ENCODE measurements at regions not wholly inside any gene's neighbourhood (a gene's known extent, or its start where the extent isn't known, plus 50 kb on each side); places are given as distances from the start of the nearest gene placed in this dataset.

DNA sequence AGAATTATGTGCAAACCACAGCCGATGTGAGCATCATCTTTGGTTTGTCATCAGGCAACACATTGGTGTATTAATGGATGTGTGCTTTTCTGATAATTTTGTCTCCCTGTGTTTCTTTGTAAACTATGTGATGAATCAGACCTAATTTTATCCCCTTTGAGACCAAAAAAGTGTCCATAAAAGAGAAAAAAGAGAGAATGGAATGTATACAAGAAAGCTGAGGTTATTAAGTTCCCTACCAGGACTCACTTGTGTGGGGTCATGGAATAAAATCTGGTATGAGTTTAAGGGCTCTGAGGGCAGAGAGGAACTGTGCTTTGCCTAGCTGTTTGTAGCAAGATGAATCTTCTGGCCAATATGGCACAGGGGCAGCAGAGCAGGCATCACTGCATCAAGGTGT lies 239.5 kb upstream of the HAND2 start:
- TF ChIP-seq, protein P1, sequence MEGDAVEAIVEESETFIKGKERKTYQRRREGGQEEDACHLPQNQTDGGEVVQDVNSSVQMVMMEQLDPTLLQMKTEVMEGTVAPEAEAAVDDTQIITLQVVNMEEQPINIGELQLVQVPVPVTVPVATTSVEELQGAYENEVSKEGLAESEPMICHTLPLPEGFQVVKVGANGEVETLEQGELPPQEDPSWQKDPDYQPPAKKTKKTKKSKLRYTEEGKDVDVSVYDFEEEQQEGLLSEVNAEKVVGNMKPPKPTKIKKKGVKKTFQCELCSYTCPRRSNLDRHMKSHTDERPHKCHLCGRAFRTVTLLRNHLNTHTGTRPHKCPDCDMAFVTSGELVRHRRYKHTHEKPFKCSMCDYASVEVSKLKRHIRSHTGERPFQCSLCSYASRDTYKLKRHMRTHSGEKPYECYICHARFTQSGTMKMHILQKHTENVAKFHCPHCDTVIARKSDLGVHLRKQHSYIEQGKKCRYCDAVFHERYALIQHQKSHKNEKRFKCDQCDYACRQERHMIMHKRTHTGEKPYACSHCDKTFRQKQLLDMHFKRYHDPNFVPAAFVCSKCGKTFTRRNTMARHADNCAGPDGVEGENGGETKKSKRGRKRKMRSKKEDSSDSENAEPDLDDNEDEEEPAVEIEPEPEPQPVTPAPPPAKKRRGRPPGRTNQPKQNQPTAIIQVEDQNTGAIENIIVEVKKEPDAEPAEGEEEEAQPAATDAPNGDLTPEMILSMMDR (IDR thresholded peaks at IDR 0.05): no peak
- TF ChIP-seq EP300 (IDR thresholded peaks at IDR 0.05): no peak
- TF ChIP-seq POLR2A (IDR thresholded peaks at IDR 0.05): no peak
- TF ChIP-seq POLR2AphosphoS5 (IDR thresholded peaks at IDR 0.05): no peak
- Histone ChIP-seq H3K27ac (no peak overlapping the region), H3K36me3 (no peaks in the 10 kb centered on the region), H3K27me3 (no peaks in the 10 kb centered on the region), H3K4me1 (no peaks in the 10 kb centered on the region), H3K9me3 (no peaks in the 10 kb centered on the region), H3K4me3 (no peak overlapping the region)
- WGBS, 2 donors: 89 to 95% methylated on average over 1 of the region's 1 CpG
- no peak for DNase-seq
- intact Hi-C loops (cut with DNase I): no loop called here

DNA sequence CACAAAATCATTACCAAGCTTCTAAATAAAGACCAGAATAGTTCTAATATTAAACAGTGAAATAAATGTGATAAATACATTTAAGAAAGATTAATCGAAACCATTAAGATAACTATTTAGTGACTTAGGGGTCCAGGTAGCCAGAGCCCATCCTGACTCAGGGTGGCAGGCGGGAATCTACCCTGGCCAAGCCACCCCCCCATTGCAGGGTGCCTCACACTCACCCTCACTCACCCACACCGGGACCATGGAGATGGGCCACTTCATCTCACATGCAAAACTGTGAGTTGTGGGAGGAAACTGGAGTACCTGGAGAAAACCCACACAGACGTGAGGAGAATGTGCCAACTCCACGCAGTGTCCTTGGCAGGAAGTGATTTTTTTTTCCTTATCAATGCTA lies 237.6 kb upstream of the HAND2 start:
- DNase-seq: no peak
- no peaks in the 10 kb centered on the region for H3K36me3 ChIP-seq
- TF ChIP-seq EP300 (IDR thresholded peaks at IDR 0.05) (no peak), POLR2AphosphoS5 (IDR thresholded peaks at IDR 0.05) (no peak), POLR2A (IDR thresholded peaks at IDR 0.05) (no peak)
- TF ChIP-seq, protein P1 (IDR thresholded peaks at IDR 0.05): no peak
- no peaks in the 10 kb centered on the region for H3K9me3 ChIP-seq
- H3K27ac ChIP-seq: no peak overlapping the region
- no peaks in the 10 kb centered on the region for H3K27me3 ChIP-seq
- 65 to 78% methylated on average over 5 of the region's 5 CpGs for WGBS, 2 donors
- H3K4me1 ChIP-seq: no peaks in the 10 kb centered on the region
- no peak overlapping the region for H3K4me3 ChIP-seq
- intact Hi-C loops (cut with DNase I): no loop called here

DNA sequence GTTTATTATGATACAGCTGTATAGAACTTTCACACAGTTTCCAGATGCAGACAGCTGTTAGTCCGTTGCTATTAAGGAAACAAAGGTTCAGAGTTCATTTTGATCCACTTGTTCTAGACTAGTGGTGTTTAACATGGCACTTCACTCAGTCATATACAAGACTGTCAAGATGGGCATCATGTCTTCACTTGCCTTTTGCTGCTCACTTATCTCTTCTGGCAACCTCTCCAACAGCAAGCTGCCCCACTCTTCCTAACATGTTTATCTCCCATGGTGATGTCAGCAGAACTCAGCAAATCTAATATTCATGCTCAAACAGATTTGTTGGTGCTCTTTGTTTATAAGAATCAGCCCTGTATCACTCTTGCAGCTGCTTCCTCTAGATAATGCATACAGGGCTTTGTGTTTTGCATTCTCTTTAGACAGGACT lies 236.2 kb upstream of the HAND2 start:
- Histone ChIP-seq H3K9me3 (no peaks in the 10 kb centered on the region), H3K27me3 (no peaks in the 10 kb centered on the region), H3K36me3 (no peaks in the 10 kb centered on the region), H3K27ac (no peak overlapping the region), H3K4me3 (no peak overlapping the region), H3K4me1 (no peaks in the 10 kb centered on the region)
- intact Hi-C loops (cut with DNase I): no loop called here
- DNase-seq: no peak
- TF ChIP-seq POLR2AphosphoS5 (IDR thresholded peaks at IDR 0.05) (no peak), EP300 (IDR thresholded peaks at IDR 0.05) (no peak), POLR2A (IDR thresholded peaks at IDR 0.05) (no peak)
- TF ChIP-seq, protein P1 (IDR thresholded peaks at IDR 0.05): no peak
- WGBS, 2 donors: 5 to 16% methylated on average over 1 of the region's 1 CpG

DNA sequence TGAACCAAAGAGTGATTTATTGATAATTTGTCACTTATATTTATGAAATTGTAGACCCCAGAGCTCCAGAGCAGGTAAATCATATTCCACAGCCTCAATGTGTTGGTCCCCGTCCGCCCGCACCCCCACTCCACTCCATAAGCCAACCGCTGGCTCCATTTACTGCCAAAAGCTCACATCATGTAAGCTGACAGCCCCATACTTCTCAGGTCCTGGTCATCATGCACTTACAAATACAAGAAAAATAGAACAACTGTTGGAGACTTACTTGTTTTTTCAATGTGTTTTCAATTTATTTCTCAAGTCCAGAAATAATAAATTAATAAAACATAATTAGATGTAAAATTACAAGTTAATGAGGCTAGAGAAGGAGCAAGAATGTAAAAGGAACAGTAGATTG lies 235.7 kb upstream of the HAND2 start:
- no peaks in the 10 kb centered on the region for H3K4me1 ChIP-seq
- H3K9me3 ChIP-seq: no peaks in the 10 kb centered on the region
- intact Hi-C loops (cut with DNase I): no loop called here
- no peak overlapping the region for H3K27ac ChIP-seq
- H3K4me3 ChIP-seq: no peak overlapping the region
- no peak for DNase-seq
- no peaks in the 10 kb centered on the region for H3K36me3 ChIP-seq
- no peaks in the 10 kb centered on the region for H3K27me3 ChIP-seq
- TF ChIP-seq POLR2A (IDR thresholded peaks at IDR 0.05): no peak
- no peak for TF ChIP-seq EP300 (IDR thresholded peaks at IDR 0.05)
- TF ChIP-seq, protein P1 (IDR thresholded peaks at IDR 0.05): no peak
- TF ChIP-seq POLR2AphosphoS5 (IDR thresholded peaks at IDR 0.05): no peak
- 85 to 90% methylated on average over 4 of the region's 4 CpGs for WGBS, 2 donors

DNA sequence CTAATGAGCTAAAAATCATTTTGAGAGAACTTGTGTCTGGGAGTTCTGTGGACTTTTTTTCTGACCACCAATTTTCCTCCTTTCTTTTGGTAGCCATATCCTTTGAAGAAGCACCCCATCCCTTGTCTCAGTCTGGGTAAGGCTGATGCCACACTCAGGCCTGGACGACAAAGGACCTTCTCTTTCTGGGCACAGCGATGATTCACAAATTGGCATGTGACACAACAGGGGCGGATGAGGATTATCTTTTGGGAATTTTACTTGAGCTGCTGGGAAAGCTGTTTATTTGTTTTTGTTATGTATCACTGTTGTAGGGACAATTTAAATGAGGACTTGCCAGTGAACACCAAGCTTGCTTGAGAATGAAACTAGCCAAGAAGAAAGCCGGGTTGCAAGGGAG lies 233.4 kb upstream of the HAND2 start:
- no peaks in the 10 kb centered on the region for H3K36me3 ChIP-seq
- TF ChIP-seq EP300 (IDR thresholded peaks at IDR 0.05) (no peak), POLR2AphosphoS5 (IDR thresholded peaks at IDR 0.05) (no peak)
- TF ChIP-seq, protein P1 (IDR thresholded peaks at IDR 0.05): no peak
- peaks cover 0 to 9% (median 1%) of the 10 kb centered on the region in 4 donors for H3K4me1 ChIP-seq
- no peak overlapping the region for H3K4me3 ChIP-seq
- H3K9me3 ChIP-seq: no peaks in the 10 kb centered on the region
- intact Hi-C loops (cut with DNase I): no loop called here
- no peak overlapping the region for H3K27ac ChIP-seq
- WGBS, 2 donors: 78 to 84% methylated on average over 4 of the region's 4 CpGs
- DNase-seq: no peak
- no peaks in the 10 kb centered on the region for H3K27me3 ChIP-seq
